DMS 273 (cell line): ENCODE measurements at regions not wholly inside any gene's neighbourhood (a gene's known extent, or its start where the extent isn't known, plus 50 kb on each side); places are given as distances from the start of the nearest gene placed in this dataset.
"Not testable (repeated sequence)": the region's sequence is repeated elsewhere in the genome, so short reads cannot be mapped to it uniquely, and the experiment has no call there.

Experiments
- DNase-seq: peaks from one replicate; lab custom pipeline; 2025; ENCODE audit not compliant: unreplicated experiment; lab: John Stamatoyannopoulos, UW

- no peak for DNase-seq
Measured at GRCh38 chr18:55763805-55764204, 175.8 kb upstream of the TCF4 start.

- DNase-seq: no peak
Measured at GRCh38 chr18:55763298-55763697, 175.3 kb upstream of the TCF4 start.

- no peak for DNase-seq
Measured at GRCh38 chr18:55762424-55762823, 174.4 kb upstream of the TCF4 start.

- no peak for DNase-seq
Measured at GRCh38 chr18:55753643-55754263, 165.8 kb upstream of the TCF4 start.

GRCh38 chr18:55751476-55751875, 163.5 kb upstream of the TCF4 start:
- DNase-seq: no peak

GRCh38 chr18:55748227-55748738, 160.3 kb upstream of the TCF4 start:
- DNase-seq: no peak

GRCh38 chr18:55744206-55744605, 156.2 kb upstream of the TCF4 start:
- DNase-seq: no peak

- no peak for DNase-seq
Measured at GRCh38 chr18:55743736-55744135, 155.7 kb upstream of the TCF4 start.

GRCh38 chr18:55743133-55743532, 155.1 kb upstream of the TCF4 start:
- DNase-seq: no peak

GRCh38 chr18:55739488-55739887, 151.5 kb upstream of the TCF4 start:
- no peak for DNase-seq

- no peak for DNase-seq
Measured at GRCh38 chr18:55738483-55739114, 150.6 kb upstream of the TCF4 start.

- no peak for DNase-seq
Measured at GRCh38 chr18:55737781-55738468, 149.9 kb upstream of the TCF4 start.

- no peak for DNase-seq
Measured at GRCh38 chr18:55737266-55737665, 149.3 kb upstream of the TCF4 start.

- no peak for DNase-seq
Measured at GRCh38 chr18:55735969-55736368, 148.0 kb upstream of the TCF4 start.

- no peak for DNase-seq
Measured at GRCh38 chr18:55735199-55735855, 147.3 kb upstream of the TCF4 start.

GRCh38 chr18:55732227-55733106, 144.5 kb upstream of the TCF4 start:
- DNase-seq: no peak

GRCh38 chr18:55731594-55732042, 143.6 kb upstream of the TCF4 start:
- DNase-seq: no peak

- DNase-seq: not testable (repeated sequence)
Measured at GRCh38 chr18:55721006-55721405, 133.0 kb upstream of the TCF4 start.

GRCh38 chr18:55713707-55714106, 125.7 kb upstream of the TCF4 start:
- DNase-seq: no peak

- no peak for DNase-seq
Measured at GRCh38 chr18:55706898-55707297, 118.9 kb upstream of the TCF4 start.
